NCI-H1105 (cell line): ENCODE measurements at regions not wholly inside any gene's neighbourhood (a gene's known extent, or its start where the extent isn't known, plus 50 kb on each side); places are given as distances from the start of the nearest gene placed in this dataset.
"Not testable (repeated sequence)": the region's sequence is repeated elsewhere in the genome, so short reads cannot be mapped to it uniquely, and the experiment has no call there.

ENCODE experiments used
- DNase-seq: peaks from one replicate; lab custom pipeline; 2025; lab: John Stamatoyannopoulos, UW

DNA sequence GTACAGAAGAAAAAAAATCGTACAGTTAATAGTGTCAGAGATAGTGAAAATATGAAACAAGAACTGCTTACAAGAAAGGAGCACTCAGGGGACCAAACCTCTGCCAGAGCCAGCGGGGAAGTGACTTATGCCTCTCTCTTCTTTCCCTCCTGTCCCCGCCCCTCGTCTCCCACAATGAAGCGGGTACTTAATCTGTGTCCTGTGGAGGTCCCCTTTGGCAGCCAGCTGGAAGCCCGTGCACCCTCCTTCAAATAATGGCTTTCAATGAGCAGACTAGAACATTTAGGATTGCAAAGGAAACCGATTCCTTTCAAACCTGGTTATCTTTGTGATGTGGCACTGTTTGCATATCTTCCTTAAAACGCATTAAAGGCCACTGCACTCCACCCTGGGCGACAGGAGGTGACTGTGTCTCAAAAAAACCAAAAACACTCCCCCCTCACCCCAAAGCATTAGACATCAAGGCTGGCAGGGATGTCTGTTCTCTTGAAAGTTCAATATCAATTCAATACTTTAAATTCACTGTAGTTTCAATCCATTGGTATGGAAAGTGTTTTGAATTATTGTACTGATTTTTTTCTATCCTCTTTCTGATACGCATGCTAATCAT lies 51.7 kb downstream of the PPIAL4C start:
- not testable (repeated sequence) for DNase-seq

DNA sequence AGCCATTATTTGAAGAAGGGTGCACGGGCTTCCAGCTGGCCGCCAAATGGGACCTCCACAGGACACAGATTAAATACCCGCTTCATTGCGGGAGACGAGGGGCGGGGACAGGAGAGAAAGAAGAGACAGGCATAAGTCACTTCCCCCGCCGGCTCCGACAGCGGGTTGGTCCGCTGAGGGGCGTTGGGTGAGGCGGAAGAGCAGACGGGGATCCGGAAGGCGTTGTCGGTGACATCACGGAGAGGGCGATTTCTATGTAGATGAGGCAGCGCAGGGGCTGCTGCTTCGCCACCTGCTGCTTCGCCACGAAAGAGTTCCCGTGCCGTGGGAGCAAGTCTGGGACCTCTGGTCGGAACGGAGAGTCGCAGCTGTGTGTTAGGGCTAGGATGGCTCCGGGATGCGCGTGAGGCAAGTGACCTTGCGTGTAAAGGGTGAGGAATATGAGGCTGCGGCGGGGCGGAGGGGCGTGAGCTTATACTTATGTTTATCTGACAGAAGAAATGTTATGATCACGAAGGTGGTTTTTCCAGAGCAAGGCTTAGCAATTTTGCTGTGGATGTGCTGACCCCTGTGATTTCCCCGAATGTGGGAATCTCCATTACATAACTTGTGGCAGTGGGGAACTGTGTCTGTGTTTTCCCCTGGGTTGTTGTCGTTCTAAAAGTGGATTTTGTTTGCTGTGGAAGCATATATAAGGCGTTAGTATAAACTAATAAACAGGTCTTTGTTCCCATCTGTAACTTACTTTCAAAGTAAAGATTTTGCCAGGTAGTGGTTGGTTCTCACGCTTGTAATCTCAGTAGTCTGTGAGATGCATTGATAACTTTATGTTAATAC lies 52.9 kb downstream of the PPIAL4C start:
- DNase-seq = peak; percentile 76

DNA sequence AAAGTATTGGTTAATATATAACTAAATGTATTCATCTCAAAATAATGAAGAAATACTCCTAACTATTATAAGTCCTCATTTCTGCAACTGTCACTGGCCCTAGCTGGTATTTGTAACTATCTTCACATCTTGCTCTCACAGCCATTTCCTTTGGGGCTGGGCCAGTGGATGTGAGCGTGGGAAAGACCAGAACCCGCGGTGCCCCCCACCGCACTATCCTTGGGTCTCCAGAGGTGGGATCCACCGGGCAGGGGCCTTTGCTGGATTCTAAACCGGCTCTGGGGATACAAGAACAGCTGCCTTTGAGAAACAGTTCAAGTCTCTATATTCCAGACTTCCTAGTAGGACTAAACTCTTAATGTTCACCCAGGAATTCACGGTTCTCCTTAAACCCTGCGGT lies 54.8 kb downstream of the PPIAL4C start:
- DNase-seq = not testable (repeated sequence)

DNA sequence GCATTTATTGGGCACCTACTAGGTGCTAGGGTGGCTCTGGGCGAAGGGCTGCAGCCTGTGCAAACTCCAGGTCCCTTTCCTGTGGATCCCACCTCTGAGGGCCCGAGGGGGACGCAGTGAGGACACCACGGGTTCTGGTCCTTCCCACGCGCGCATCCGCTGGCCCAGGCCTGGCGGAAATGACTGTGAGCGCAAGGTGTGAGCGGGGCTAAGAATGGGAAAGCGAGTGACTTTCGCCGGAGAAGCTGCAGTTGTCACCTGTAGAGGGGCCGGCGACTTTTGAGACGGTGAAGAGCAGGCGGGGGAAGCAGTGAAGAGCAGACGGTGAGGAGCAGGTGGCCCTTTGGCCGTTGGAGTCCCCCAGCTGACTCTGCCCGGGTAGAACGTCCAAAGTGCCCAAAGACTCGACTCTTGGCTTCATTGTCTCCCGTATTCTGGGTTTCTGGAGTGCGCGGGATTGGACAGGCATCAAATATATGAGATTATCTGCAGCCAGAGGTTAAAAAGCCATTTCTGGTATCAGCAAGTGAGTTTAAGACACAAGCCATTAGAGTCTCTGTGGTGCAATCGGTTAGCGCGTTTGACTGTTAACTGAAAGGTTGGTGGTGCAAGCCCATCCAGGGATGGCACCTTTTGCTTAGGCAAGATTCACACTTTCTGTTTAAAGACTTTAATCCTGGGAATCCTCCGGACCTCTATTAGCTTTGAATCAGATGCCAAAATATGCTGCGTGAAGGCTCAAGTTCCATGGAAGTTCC lies 55.4 kb downstream of the PPIAL4C start:
- DNase-seq = not testable (repeated sequence)

DNA sequence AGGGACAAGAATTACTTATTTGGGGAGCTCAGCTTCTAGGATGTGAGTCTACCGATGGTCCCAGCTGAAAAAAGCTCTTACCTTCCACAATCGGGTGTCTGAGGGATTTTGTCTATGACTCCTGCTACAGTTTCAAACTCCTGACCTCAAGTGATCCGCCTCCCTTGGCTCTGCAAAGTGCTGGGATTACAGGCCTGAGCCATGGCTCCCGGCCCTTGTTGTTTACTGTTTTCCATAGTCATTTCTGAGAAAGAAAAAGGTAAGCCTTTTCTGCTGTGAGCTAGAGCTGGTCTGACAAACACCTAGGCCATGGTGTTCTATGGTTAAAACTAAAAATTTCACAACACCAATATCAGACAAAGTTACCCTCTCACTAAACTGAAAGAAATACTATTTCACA lies 57.5 kb downstream of the PPIAL4C start:
- not testable (repeated sequence) for DNase-seq

DNA sequence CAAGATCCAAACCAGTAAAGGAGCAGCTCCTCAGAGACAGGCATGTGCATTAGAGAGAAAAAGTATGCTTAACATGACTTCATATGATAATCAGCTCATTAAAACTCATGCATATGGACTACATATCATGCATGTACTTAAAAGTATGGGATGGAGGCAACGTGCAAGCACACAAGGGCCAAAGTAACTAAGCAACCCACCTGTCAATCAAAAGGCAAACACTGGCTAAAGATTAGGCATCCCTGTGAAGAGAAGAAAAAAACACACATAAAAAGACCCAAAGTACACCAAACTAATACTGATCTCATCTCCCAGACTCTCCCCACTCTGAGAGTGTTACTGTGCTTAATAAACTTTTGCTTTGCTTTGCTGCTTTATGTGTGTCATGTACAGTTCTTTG lies 61.2 kb downstream of the PPIAL4C start:
- DNase-seq = not testable (repeated sequence)

DNA sequence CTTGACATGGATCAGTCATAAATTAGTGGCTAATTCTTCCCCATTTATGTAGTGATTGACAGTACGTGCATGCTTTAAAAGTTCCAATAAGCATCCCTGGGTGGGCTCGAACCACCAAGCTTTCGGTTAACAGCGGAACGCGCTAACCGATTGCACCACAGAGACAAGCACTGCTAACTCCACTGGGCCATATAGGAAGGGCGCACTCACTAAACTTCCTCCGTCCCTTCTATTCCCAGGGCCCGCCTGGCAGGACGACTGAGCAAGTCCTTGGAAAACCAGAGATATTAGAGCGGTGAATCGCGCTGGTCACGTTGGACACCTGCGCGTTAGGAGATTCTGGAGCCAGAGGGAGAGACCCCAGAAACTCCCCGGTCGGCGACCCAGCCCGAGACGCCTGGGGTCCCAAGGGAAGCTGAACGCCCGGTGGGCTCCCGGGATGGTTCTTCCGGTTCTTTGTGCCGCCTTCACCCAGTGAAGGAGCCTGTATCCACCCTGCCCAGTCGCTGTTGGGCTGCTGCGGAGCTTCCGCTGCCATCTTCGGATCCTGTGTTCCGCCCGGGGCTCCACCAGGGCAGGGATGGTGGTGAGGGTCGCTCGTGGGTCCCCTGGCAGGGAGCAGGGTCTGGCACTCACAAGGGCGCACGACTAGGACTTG lies 62.8 kb downstream of the PPIAL4C start:
- DNase-seq = not testable (repeated sequence)

DNA sequence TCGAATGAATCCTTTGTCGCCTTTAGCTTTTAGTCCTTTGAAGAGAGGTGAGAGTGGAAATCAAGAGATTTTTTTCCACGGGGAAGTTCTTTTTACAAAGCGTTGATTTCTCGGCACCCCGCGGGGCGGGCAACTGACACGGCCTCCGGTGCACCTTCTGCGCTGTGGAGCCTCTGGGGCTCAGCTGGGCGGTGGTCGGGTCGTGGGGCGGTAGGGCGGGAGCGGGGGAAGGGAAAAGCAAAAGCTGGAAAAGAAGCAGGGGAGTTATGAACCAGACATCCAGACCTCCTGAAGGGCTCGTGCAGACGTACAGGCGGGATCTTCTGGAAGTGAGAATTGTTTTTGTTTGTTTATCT lies 63.3 kb downstream of the PPIAL4C start:
- DNase-seq = not testable (repeated sequence)

DNA sequence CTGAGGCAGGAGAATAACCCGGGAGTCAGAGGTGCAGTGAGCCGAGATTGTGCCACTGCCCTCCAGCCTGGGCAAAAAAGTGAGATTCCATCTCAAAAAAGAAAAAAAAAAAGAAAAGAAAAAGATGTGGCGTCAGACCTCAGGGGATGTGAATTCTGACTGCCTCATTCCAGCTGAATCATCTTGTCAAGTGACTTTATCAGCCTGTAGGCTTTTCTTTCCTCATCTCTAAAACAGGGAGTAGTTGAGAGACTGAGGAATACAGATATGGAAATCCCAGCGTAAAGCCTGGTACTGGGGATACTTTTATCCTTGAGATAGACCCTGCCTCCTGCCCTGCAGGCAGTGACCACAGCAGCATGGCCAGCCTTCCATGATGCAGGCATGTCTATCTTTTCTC lies 74.1 kb downstream of the PPIAL4C start:
- DNase-seq = not testable (repeated sequence)

DNA sequence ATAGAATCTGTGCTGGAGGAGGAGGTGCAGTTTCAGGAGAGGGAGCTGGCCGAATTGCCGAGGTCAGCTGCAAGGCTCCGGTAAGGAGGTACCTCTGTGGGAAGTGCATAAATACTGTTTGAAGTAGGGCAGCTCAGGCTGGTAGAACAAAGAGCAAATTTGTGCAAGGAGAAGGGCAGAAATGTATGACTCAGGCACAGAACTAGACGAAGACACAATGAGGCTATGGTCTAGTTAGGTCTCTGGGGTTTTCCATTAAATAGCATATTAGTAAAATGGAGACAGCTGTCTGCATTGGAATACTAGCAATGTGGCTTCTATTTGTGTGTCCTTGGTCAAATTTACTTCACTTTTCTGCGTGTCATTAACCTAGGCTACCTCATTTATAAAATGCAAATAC lies 74.5 kb downstream of the PPIAL4C start:
- DNase-seq = not testable (repeated sequence)

DNA sequence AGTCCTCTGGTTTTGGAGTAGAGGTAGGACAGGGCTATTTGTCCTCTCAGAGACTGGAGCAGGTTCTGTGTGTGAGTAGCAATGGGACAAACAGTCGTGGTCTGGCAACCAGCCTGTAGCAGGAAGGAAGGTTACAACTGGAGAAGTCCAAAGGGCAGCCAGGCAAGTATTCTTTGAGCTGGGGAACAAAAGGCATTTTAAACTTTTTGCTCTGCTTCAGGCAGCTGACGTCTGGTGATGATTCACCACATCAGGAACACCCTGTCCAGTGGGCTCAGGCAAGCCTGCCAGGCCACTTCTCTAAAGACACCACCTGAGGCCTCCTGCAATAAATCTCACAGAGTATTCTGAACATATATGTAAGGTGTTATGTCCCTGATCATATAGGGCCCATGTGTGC lies 81.0 kb downstream of the PPIAL4C start:
- not testable (repeated sequence) for DNase-seq

DNA sequence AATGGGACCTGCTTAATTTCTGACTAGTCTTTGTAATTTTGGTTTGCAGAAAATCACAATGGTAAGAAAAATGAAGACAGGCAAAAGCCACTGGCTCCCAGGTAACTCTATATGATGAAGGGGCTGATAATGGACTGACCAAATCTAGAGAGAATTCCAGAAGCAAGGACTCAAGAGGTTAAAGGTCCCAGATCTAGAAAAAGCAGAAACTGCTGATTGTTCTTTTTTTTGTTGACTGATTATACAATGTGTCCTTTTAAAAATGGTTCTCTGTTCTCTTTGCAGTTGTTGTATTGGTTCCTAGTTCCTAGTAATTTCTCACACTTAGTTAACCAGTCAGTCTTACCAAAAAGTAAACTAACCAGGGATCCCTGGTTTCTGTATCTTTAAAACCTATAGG lies 81.4 kb downstream of the PPIAL4C start:
- not testable (repeated sequence) for DNase-seq

DNA sequence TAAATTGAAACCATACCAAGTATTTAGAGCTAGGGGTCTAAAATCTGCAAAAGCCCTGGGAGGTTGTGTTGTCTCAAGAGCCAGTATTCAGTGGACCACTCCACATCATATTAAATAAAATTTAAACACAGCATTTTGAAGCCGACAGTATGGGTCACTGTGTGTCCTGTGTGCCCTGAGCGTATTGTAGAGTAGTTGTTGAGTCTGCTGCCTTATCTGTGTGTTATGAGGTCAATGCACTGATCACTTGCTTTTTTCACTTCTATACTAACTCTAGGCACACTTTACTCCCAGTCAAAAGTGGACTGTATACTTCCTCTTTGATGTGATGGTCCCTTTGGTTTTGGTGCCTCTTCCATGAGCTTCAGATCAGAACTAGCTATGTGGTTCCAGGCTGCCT lies 81.9 kb downstream of the PPIAL4C start:
- DNase-seq = not testable (repeated sequence)

DNA sequence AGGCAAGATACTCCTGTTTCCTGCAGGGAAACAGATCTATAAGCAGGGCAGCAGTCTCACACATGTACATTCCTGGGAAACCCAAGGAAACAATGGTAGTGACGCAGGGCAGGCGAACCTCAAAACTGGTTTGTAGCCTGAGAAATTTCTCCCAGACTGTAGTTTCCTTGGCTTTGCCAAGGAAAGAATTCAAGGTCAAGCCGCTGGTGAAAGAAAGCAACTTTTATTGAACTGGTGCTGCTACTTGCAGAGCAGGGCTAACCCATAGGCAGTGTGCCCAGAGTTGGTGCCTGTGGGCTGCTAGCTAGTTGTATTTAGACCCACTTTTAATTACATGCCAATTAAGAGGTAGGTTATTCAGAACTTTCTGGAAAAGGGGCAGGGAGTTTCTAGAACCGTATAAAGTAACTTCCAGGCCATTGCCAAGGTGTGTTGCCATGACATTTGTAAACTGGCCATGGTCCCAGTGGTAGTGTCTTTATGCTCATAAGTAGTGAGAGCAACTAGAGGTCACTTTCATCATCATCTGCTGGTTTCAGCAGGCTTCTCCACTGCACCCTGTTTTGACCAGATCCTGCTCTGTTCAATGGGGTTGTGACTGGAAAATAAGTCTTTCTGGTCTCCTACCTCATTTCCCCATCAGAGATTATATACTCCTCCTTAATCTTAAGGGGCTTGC lies 89.7 kb downstream of the PPIAL4C start:
- not testable (repeated sequence) for DNase-seq

DNA sequence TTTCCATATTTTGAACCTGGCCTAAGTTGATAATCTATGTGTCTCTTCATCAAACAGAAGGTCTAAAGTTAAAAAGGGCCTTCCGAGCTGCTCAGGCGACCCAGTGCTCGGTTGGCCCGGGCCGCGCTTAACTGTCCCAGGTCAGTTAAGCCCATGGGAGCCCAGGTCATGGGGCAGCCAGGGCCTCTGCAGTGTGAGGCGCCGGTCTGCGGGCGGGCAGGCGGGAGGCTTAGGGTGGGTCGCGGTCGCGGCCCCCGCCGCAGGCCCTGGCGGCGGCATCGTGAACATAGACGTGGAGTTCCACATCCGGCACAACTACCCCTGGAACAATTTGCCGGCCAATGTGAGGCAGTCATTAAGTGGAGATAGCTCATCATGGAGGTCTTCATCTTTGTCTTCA lies 91.3 kb downstream of the PPIAL4C start:
- not testable (repeated sequence) for DNase-seq

DNA sequence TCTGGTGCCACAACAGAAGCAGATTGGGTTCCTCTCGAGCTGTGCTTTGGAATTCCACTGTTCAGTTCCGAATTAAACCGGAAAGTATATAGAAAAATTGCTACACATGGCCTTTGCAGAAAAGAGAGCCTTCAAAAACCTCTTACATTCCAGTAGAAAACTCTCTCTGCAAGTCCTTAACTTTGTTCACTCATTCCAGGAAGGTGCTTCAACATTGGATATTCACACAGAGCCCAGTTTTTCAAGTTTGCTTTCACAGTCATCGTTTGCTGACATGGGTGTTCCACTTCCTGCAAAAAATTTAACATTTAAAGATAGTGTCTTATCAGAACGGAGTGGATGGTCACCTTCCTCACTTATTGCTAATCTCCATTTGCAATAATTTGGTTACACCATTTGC lies 93.7 kb downstream of the PPIAL4C start:
- DNase-seq = not testable (repeated sequence)

DNA sequence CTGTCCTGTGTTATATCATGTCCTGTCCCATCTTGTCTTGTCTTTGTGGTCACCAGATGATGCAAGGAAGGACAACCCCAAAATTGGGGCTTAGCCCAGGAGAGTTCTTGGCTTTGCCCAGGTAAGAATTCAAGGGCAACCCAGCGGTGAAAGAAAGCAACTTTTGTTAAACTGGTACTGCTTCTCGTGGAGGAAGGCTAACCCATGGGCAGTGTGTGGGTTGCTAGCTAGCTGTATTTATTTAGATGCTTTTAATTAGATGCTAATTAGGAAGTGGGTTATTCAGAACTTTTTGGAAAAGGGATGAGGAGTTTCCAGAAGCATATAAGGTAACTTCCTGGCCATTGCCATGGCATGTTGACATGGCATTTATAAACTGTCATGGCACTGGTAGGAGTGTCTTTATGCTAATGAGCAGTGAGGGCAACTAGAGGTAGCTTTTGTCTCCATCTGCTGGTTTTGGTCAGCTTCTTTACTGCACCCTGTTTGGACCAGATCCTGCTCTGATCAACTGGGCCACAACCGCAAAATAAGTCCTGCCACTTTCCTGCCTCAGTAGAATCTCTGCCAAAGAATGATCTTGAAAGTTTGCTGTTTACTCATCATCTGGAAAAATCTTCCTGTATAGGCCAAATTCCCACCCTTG lies 95.8 kb upstream of the FCGR1A start:
- DNase-seq = not testable (repeated sequence)

DNA sequence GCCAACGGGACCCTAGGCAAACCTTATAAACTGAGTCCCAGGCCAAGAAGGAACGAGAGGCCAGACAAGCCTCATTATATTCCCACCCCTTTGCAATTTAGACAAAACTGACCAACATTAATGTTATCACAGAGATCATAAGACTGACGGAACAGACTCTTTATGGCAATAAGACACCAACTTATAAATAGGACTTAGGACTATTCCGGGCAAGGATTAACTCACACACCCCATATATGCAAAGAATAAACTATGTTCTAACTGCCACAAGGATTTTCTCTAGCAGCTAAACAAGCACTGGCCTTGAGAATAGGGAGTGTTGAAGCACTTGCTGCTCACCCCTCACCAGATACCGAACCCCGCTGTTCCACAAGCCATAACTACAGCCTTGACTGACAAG lies 91.1 kb upstream of the FCGR1A start:
- not testable (repeated sequence) for DNase-seq

DNA sequence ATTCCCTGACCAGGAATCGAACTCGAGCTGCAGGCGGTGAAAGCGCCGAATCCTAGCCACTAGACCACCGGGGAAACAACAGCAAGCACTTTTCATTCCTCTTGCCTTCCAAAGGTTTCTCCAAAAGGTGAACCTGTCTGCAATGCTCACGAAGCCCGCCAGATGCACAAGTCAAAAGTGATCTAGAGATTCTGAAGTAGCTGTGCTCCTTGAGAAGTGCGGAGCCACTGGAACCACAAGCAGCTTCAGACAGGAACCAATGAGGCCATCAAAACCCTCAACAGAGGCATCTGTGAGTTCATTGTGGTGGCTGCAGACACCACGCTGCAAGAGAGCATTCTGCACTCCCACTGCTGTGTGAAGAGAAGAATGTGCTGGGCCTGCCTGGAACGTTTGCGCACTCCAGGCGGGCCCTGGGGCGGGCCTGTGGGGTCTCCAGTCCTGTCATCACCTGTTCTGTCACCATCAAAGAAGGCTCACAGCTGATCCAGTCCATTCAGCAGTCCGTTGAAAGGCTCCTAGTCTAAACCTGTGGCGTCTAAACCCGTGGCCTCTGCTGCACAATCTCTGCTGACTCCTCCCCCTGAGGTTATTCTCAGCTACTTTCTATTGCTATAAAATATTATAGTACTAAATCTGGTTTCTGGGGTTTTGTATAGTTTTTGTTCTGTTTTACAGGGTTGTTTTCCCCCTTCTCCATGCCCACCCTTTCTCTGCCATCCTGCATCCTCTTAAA lies 89.5 kb upstream of the FCGR1A start:
- DNase-seq = not testable (repeated sequence)

DNA sequence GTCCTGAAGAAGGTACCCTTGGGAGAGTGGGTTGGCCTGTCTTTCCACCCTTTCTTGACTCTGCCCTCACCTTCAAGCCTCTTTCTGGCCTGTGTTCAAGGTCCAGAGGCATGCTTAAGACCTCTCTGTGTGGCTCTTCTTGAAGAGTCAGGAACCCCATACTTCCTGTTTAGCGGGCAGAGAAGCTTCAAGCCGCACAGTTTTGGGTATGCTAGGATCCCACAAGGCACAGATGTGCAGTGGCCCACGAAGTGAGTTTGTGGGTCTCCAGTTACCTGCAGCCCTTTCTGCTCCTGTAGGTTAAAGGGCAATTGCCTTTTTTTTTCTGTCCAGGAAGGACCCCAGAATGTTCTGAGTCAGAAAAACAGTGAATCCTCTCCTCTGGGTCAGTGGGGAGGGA lies 87.4 kb upstream of the FCGR1A start:
- DNase-seq = not testable (repeated sequence)
